ENCODE measurements at regions not wholly inside any gene's neighbourhood (a gene's known extent, or its start where the extent isn't known, plus 50 kb on each side); places are given as distances from the start of the nearest gene placed in this dataset.

GRCh38 chr18:57249883-57250282 is 102.5 kb upstream of the ST8SIA3 start:
- no peak overlapping the region for H2AFZ ChIP-seq (ENCODE audit: low read depth)
- H4K20me1 ChIP-seq (ENCODE audit: insufficient read depth) = no peaks in the 10 kb centered on the region
- POLR2A ChIA-PET = no interaction called here
- no peaks in the 10 kb centered on the region for H3K9me2 ChIP-seq
- WGBS (ENCODE audit: low lambda C conversion rate) = 55% methylated on average over 3 of the region's 3 CpGs
- no peak overlapping the region for H3K27ac ChIP-seq (ENCODE audit: low read depth in 2 of 2, low read length in 1 of 2)
- H3K9ac ChIP-seq = no peak overlapping the region
- CTCF ChIA-PET = no interaction called here
- H3K4me1 ChIP-seq (ENCODE audit: control insufficient read depth in 1 of 2, insufficient read depth in 2 of 2, low read depth in 1 of 2, low read length in 1 of 2) = no peaks in the 10 kb centered on the region
- no peaks in the 10 kb centered on the region for H3K9me3 ChIP-seq
- no peak for DNase-seq
- H3K27me3 ChIP-seq (ENCODE audit: insufficient read depth) = no peaks in the 10 kb centered on the region
- no peak overlapping the region for H3K4me2 ChIP-seq
- no peaks in the 10 kb centered on the region for H3K36me3 ChIP-seq (replicated peaks in 1 of 2; ENCODE audit: control insufficient read depth in 1 of 2, insufficient read depth in 2 of 2, low read length in 1 of 2)
- H3F3A ChIP-seq (replicated peaks; ENCODE audit: insufficient read depth) = no peaks in the 10 kb centered on the region
- TF ChIP-seq GABPA (IDR thresholded peaks at IDR 0.05; ENCODE audit: low read depth) = no peak
- no peak for TF ChIP-seq CHD2 (IDR thresholded peaks at IDR 0.05; ENCODE audit: low read length, partially characterized antibody)
- TF ChIP-seq RXRA (IDR thresholded peaks at IDR 0.05; ENCODE audit: borderline replicate concordance, low read depth) = no peak
- TF ChIP-seq, protein P1, sequence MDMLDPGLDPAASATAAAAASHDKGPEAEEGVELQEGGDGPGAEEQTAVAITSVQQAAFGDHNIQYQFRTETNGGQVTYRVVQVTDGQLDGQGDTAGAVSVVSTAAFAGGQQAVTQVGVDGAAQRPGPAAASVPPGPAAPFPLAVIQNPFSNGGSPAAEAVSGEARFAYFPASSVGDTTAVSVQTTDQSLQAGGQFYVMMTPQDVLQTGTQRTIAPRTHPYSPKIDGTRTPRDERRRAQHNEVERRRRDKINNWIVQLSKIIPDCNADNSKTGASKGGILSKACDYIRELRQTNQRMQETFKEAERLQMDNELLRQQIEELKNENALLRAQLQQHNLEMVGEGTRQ (IDR thresholded peaks at IDR 0.05; ENCODE audit: borderline replicate concordance, low read depth, low read length) = no peak
- TF ChIP-seq JUND (IDR thresholded peaks at IDR 0.05) = no peak
- TF ChIP-seq TCF12 (IDR thresholded peaks at IDR 0.05) = no peak
- no peak for TF ChIP-seq RAD21 (IDR thresholded peaks at IDR 0.05; ENCODE audit: low read length)
- TF ChIP-seq IRF3 (IDR thresholded peaks at IDR 0.05; ENCODE audit: low read depth, low read length) = no peak
- TF ChIP-seq TEAD4 (IDR thresholded peaks at IDR 0.05; ENCODE audit: borderline replicate concordance, insufficient read depth) = no peak
- TF ChIP-seq GATA2 (CRISPR knock-in tag; IDR thresholded peaks at IDR 0.05) = no peak
- TF ChIP-seq EP300 (IDR thresholded peaks at IDR 0.05; ENCODE audit: borderline replicate concordance in 1 of 2, low read depth in 1 of 2, low read length in 1 of 2) = no peak
- TF ChIP-seq MXI1 (IDR thresholded peaks at IDR 0.05; ENCODE audit: low read depth, low read length) = no peak
- TF ChIP-seq, protein P2, sequence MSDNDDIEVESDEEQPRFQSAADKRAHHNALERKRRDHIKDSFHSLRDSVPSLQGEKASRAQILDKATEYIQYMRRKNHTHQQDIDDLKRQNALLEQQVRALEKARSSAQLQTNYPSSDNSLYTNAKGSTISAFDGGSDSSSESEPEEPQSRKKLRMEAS (IDR thresholded peaks at IDR 0.05; ENCODE audit: low read depth) = no peak
- no peak for TF ChIP-seq ZBTB33 (IDR thresholded peaks at IDR 0.05; ENCODE audit: borderline replicate concordance, low read depth)
- TF ChIP-seq POLR2AphosphoS5 (IDR thresholded peaks at IDR 0.05; ENCODE audit: low read depth, low read length) = no peak
- no peak for TF ChIP-seq FOSL2 (IDR thresholded peaks at IDR 0.05; ENCODE audit: borderline replicate concordance, low read depth)
- no peak for TF ChIP-seq TAF1 (IDR thresholded peaks at IDR 0.05; ENCODE audit: borderline replicate concordance, low read depth, low read length)
- TF ChIP-seq SIN3A (IDR thresholded peaks at IDR 0.05; ENCODE audit: borderline replicate concordance, low read depth, low read length) = no peak
- no peak for TF ChIP-seq PBX3 (IDR thresholded peaks at IDR 0.05)
- no peak for TF ChIP-seq REST (IDR thresholded peaks at IDR 0.05; ENCODE audit: low read depth, low read length)
- H3K79me2 ChIP-seq (ENCODE audit: insufficient read depth) = no peaks in the 10 kb centered on the region
- H3K4me3 ChIP-seq (ENCODE audit: low read depth in 2 of 2, low read length in 1 of 2) = no peak overlapping the region
